K562 (cell line): ENCODE measurements at regions not wholly inside any gene's neighbourhood (a gene's known extent, or its start where the extent isn't known, plus 50 kb on each side); places are given as distances from the start of the nearest gene placed in this dataset.
A peak's percentile ranks its signal among the peaks of the same experiment; 100 is the strongest.

Source experiments
- HDGF ChIP-seq: fragments of 450-650 bp; IDR thresholded peaks from 2 replicates; pipeline ENCODE4 v1.6.1; 2016
- HLTF ChIP-seq: fragments of 450-650 bp; IDR thresholded peaks from 2 replicates; pipeline ENCODE4 v1.6.1; 2016
- NFXL1 ChIP-seq: fragments of 450-650 bp; formaldehyde crosslinking; IDR thresholded peaks from 2 replicates; pipeline ENCODE4 v1.4.0; 2021; ENCODE audit warnings: mild to moderate bottlenecking
- TAF9B ChIP-seq: fragments of 450-650 bp; IDR thresholded peaks from 2 replicates; pipeline ENCODE4 v1.6.1; 2018; ENCODE audit warnings: mild to moderate bottlenecking; ENCODE audit not compliant: partially characterized antibody
- ZNF224 ChIP-seq: sonication (generic); formaldehyde crosslinking; IDR thresholded peaks from 2 replicates; pipeline ENCODE4 v1.8.0; 2022; ENCODE audit warnings: mild to moderate bottlenecking, missing genetic modification reagents
- ZNF551 ChIP-seq: fragments of 250-450 bp; sonication (Bioruptor Pico); IDR thresholded peaks from 2 replicates; pipeline ENCODE4 v1.5.0; 2021; ENCODE audit warnings: mild to moderate bottlenecking, moderate library complexity
- ZNF589 ChIP-seq: fragments of 200-800 bp; sonication (Bioruptor generic); IDR thresholded peaks from 2 replicates; pipeline ENCODE4 v1.6.1; 2016; ENCODE audit warnings: low read depth, missing genetic modification characterization, missing compliant biosample characterization
- ZNF778 ChIP-seq: fragments of 450-650 bp; formaldehyde crosslinking; IDR thresholded peaks from 2 replicates; pipeline ENCODE4 v1.4.0; 2020; ENCODE audit warnings: mild to moderate bottlenecking, moderate library complexity
- ZNF785 ChIP-seq: fragments of 250-450 bp; sonication (Bioruptor Pico); IDR thresholded peaks from 2 replicates; pipeline ENCODE4 v1.4.0; 2020; ENCODE audit warnings: mild to moderate bottlenecking
- TF ChIP-seq, protein P1 (sequence below): sonication (generic); formaldehyde crosslinking; IDR thresholded peaks from 2 replicates; pipeline ENCODE4 v1.5.0; 2020; ENCODE audit warnings: missing genetic modification reagents
- TF ChIP-seq, protein P2 (sequence below): fragments of 200-600 bp; sonication (generic); IDR thresholded peaks from one replicate; pipeline ENCODE4 v1.6.1; 2012; ENCODE audit warnings: mild to moderate bottlenecking, low read depth, low read length, inconsistent platforms
- TF ChIP-seq, protein P3 (sequence below): sonication (generic); formaldehyde crosslinking; IDR thresholded peaks from 2 replicates; pipeline ENCODE4 v1.8.0; 2022; ENCODE audit warnings: mild to moderate bottlenecking, missing genetic modification reagents

DNA sequence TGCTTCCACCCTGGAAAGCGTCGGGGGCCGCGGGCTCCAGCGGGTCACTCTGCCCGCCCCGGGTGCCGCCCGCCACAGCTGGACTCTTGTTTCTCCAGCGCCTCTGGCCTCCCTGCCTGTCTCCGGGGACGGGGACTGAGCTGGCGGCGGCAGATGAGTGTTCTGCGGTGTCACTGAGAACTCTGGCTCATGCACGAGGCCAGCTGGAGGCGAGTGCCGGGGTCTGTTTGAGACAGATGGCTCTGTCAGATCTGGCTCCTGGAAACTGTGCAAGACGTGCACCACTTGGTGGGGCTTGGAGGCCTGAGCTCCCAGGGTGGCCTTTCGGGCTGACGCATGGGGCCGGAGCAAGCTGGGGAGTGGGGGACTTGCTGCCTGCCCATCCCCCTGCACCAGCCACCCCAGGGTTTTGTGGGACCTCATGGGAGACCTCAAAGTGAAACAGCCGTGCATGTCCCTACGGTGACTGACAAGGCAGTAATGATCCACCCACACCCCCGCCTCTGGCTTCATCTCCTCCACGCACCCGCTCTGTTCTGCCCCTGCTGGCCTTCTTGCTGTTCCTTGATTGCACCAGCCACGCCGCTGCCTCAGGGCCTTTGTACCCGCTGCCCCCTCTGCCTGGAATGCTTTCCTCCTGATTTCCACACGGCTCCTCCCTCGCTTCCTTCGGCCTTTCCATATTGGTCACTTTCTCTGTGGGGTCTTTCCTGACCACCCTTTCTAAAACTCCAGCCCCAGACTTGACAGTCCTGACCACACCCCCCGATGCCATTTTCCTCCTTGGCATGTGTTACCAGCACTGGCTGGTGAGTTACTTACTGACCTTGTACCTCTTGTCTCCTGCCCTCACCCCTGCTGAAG lies 174.9 kb upstream of the CIBAR2 start (continued):
- TF ChIP-seq ZNF785 (CRISPR knock-in tag) (no peak), ZNF224 (CRISPR knock-in tag) (no peak), ZNF551 (CRISPR knock-in tag) (no peak), TAF9B (no peak), NFXL1 (no peak), HDGF (no peak), ZNF778 (no peak), ZNF589 (CRISPR knock-in tag) (no peak), HLTF (peak; percentile 33; the same call in 1 of the 2 replicates)
- TF ChIP-seq, protein P1, sequence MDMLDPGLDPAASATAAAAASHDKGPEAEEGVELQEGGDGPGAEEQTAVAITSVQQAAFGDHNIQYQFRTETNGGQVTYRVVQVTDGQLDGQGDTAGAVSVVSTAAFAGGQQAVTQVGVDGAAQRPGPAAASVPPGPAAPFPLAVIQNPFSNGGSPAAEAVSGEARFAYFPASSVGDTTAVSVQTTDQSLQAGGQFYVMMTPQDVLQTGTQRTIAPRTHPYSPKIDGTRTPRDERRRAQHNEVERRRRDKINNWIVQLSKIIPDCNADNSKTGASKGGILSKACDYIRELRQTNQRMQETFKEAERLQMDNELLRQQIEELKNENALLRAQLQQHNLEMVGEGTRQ (CRISPR knock-in tag), result no peak; the same call in 1 of the 2 replicates
- TF ChIP-seq, protein P2, sequence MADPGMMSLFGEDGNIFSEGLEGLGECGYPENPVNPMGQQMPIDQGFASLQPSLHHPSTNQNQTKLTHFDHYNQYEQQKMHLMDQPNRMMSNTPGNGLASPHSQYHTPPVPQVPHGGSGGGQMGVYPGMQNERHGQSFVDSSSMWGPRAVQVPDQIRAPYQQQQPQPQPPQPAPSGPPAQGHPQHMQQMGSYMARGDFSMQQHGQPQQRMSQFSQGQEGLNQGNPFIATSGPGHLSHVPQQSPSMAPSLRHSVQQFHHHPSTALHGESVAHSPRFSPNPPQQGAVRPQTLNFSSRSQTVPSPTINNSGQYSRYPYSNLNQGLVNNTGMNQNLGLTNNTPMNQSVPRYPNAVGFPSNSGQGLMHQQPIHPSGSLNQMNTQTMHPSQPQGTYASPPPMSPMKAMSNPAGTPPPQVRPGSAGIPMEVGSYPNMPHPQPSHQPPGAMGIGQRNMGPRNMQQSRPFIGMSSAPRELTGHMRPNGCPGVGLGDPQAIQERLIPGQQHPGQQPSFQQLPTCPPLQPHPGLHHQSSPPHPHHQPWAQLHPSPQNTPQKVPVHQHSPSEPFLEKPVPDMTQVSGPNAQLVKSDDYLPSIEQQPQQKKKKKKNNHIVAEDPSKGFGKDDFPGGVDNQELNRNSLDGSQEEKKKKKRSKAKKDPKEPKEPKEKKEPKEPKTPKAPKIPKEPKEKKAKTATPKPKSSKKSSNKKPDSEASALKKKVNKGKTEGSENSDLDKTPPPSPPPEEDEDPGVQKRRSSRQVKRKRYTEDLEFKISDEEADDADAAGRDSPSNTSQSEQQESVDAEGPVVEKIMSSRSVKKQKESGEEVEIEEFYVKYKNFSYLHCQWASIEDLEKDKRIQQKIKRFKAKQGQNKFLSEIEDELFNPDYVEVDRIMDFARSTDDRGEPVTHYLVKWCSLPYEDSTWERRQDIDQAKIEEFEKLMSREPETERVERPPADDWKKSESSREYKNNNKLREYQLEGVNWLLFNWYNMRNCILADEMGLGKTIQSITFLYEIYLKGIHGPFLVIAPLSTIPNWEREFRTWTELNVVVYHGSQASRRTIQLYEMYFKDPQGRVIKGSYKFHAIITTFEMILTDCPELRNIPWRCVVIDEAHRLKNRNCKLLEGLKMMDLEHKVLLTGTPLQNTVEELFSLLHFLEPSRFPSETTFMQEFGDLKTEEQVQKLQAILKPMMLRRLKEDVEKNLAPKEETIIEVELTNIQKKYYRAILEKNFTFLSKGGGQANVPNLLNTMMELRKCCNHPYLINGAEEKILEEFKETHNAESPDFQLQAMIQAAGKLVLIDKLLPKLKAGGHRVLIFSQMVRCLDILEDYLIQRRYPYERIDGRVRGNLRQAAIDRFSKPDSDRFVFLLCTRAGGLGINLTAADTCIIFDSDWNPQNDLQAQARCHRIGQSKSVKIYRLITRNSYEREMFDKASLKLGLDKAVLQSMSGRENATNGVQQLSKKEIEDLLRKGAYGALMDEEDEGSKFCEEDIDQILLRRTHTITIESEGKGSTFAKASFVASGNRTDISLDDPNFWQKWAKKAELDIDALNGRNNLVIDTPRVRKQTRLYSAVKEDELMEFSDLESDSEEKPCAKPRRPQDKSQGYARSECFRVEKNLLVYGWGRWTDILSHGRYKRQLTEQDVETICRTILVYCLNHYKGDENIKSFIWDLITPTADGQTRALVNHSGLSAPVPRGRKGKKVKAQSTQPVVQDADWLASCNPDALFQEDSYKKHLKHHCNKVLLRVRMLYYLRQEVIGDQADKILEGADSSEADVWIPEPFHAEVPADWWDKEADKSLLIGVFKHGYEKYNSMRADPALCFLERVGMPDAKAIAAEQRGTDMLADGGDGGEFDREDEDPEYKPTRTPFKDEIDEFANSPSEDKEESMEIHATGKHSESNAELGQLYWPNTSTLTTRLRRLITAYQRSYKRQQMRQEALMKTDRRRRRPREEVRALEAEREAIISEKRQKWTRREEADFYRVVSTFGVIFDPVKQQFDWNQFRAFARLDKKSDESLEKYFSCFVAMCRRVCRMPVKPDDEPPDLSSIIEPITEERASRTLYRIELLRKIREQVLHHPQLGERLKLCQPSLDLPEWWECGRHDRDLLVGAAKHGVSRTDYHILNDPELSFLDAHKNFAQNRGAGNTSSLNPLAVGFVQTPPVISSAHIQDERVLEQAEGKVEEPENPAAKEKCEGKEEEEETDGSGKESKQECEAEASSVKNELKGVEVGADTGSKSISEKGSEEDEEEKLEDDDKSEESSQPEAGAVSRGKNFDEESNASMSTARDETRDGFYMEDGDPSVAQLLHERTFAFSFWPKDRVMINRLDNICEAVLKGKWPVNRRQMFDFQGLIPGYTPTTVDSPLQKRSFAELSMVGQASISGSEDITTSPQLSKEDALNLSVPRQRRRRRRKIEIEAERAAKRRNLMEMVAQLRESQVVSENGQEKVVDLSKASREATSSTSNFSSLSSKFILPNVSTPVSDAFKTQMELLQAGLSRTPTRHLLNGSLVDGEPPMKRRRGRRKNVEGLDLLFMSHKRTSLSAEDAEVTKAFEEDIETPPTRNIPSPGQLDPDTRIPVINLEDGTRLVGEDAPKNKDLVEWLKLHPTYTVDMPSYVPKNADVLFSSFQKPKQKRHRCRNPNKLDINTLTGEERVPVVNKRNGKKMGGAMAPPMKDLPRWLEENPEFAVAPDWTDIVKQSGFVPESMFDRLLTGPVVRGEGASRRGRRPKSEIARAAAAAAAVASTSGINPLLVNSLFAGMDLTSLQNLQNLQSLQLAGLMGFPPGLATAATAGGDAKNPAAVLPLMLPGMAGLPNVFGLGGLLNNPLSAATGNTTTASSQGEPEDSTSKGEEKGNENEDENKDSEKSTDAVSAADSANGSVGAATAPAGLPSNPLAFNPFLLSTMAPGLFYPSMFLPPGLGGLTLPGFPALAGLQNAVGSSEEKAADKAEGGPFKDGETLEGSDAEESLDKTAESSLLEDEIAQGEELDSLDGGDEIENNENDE, result no peak
- TF ChIP-seq, protein P3, sequence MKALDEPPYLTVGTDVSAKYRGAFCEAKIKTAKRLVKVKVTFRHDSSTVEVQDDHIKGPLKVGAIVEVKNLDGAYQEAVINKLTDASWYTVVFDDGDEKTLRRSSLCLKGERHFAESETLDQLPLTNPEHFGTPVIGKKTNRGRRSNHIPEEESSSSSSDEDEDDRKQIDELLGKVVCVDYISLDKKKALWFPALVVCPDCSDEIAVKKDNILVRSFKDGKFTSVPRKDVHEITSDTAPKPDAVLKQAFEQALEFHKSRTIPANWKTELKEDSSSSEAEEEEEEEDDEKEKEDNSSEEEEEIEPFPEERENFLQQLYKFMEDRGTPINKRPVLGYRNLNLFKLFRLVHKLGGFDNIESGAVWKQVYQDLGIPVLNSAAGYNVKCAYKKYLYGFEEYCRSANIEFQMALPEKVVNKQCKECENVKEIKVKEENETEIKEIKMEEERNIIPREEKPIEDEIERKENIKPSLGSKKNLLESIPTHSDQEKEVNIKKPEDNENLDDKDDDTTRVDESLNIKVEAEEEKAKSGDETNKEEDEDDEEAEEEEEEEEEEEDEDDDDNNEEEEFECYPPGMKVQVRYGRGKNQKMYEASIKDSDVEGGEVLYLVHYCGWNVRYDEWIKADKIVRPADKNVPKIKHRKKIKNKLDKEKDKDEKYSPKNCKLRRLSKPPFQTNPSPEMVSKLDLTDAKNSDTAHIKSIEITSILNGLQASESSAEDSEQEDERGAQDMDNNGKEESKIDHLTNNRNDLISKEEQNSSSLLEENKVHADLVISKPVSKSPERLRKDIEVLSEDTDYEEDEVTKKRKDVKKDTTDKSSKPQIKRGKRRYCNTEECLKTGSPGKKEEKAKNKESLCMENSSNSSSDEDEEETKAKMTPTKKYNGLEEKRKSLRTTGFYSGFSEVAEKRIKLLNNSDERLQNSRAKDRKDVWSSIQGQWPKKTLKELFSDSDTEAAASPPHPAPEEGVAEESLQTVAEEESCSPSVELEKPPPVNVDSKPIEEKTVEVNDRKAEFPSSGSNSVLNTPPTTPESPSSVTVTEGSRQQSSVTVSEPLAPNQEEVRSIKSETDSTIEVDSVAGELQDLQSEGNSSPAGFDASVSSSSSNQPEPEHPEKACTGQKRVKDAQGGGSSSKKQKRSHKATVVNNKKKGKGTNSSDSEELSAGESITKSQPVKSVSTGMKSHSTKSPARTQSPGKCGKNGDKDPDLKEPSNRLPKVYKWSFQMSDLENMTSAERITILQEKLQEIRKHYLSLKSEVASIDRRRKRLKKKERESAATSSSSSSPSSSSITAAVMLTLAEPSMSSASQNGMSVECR (CRISPR knock-in tag), result peak; percentile 76
